Fibroblast of lung (primary cell): ENCODE measurements at regions not wholly inside any gene's neighbourhood (a gene's known extent, or its start where the extent isn't known, plus 50 kb on each side); places are given as distances from the start of the nearest gene placed in this dataset.

Experiments used
- DNase-seq, 2 donors: peaks; one replicate each; pipeline versions ENCODE4 v3.0.0 to v3.0.0-alpha.2; 2010; ENCODE audit warnings: low read depth in 2 of 2
- H2AFZ ChIP-seq: 2 replicates; pipeline ENCODE4 v1.5.1; 2012; ENCODE audit warnings: low read length, control low read depth, inconsistent platforms
- H3K27ac ChIP-seq: 2 replicates; pipeline ENCODE4 v1.5.1; 2011; ENCODE audit warnings: low read length, control low read depth; ENCODE audit not compliant: insufficient read depth
- H3K27me3 ChIP-seq: 2 replicates; pipeline ENCODE4 v1.5.1; 2011; ENCODE audit warnings: mild to moderate bottlenecking, low read length; ENCODE audit not compliant: control insufficient read depth, insufficient read depth
- H3K36me3 ChIP-seq: 2 replicates; pipeline ENCODE4 v1.5.1; 2011; ENCODE audit warnings: low read length; ENCODE audit not compliant: control insufficient read depth, insufficient read depth
- H3K4me1 ChIP-seq: 2 replicates; pipeline ENCODE4 v1.5.1; 2011; ENCODE audit warnings: low read length; ENCODE audit not compliant: control insufficient read depth, insufficient read depth; ENCODE audit errors: extremely low read depth
- H3K4me2 ChIP-seq: 2 replicates; pipeline ENCODE4 v1.5.1; 2011; ENCODE audit warnings: low read length, control low read depth; ENCODE audit not compliant: insufficient read depth; ENCODE audit errors: extremely low read depth
- H3K4me3 ChIP-seq, 4 experiments: fragments of 200-600 bp in 1 of 4; sonication (generic) in 1 of 4; replicated peaks in 1 of 4; 2 replicates each; pipeline ENCODE4 v1.5.1; 2011 to 2016; ENCODE audit warnings: low read length in 4 of 4, low read depth in 3 of 4, mild to moderate bottlenecking in 3 of 4, control low read depth in 2 of 4, inconsistent platforms in 1 of 4, mixed read lengths in 1 of 4; ENCODE audit not compliant: insufficient read depth in 1 of 4; ENCODE audit errors: control extremely low read depth in 1 of 4
- H3K79me2 ChIP-seq: 2 replicates; pipeline ENCODE4 v1.5.1; 2012; ENCODE audit warnings: mild to moderate bottlenecking, low read length, inconsistent platforms; ENCODE audit not compliant: control insufficient read depth, insufficient read depth
- H3K9ac ChIP-seq: 2 replicates; pipeline ENCODE4 v1.5.1; 2011; ENCODE audit warnings: mild to moderate bottlenecking, low read length, control low read depth; ENCODE audit not compliant: insufficient read depth
- H3K9me3 ChIP-seq: 2 replicates; pipeline ENCODE4 v1.5.1; 2012; ENCODE audit warnings: low read depth, low read length; ENCODE audit not compliant: control insufficient read depth, insufficient read depth
- H4K20me1 ChIP-seq: 2 replicates; pipeline ENCODE4 v1.5.1; 2011; ENCODE audit warnings: low read length; ENCODE audit not compliant: control insufficient read depth, insufficient read depth; ENCODE audit errors: extremely low read depth
- EZH2 ChIP-seq: IDR thresholded peaks from 2 replicates; pipeline ENCODE4 v1.5.1; 2012; ENCODE audit warnings: low read length, control low read depth, mild to moderate bottlenecking; ENCODE audit errors: missing control alignments
- TF ChIP-seq, protein P1 (sequence below), 2 donors: IDR thresholded peaks in 1 of 2; conservative IDR thresholded peaks in 1 of 2; 1 replicate in 1 of 2; 2 replicates in 1 of 2; pipeline ENCODE4 v1.5.1; 2011 to 2012; ENCODE audit warnings: low read length in 2 of 2, control low read depth in 1 of 2, inconsistent platforms in 1 of 2, low read depth in 1 of 2, mild to moderate bottlenecking in 1 of 2

GRCh38 chr12:28083840-28084678, 106.2 kb upstream of the CCDC91 start:
- DNase-seq: peak in 1 of 2 donors; percentile 18
- H3K27me3 ChIP-seq: no peaks in the 10 kb centered on the region
- H3K9me3 ChIP-seq: no peaks in the 10 kb centered on the region
- H3K4me2 ChIP-seq: no peak overlapping the region
- no peaks in the 10 kb centered on the region for H3K79me2 ChIP-seq
- no peaks in the 10 kb centered on the region for H3K4me1 ChIP-seq
- H3K36me3 ChIP-seq: no peaks in the 10 kb centered on the region
- no peaks in the 10 kb centered on the region for H4K20me1 ChIP-seq
- H3K27ac ChIP-seq: no peak overlapping the region
- no peak overlapping the region for H3K4me3 ChIP-seq
- H3K9ac ChIP-seq: no peak overlapping the region
- no peak for TF ChIP-seq EZH2
- TF ChIP-seq, protein P1, sequence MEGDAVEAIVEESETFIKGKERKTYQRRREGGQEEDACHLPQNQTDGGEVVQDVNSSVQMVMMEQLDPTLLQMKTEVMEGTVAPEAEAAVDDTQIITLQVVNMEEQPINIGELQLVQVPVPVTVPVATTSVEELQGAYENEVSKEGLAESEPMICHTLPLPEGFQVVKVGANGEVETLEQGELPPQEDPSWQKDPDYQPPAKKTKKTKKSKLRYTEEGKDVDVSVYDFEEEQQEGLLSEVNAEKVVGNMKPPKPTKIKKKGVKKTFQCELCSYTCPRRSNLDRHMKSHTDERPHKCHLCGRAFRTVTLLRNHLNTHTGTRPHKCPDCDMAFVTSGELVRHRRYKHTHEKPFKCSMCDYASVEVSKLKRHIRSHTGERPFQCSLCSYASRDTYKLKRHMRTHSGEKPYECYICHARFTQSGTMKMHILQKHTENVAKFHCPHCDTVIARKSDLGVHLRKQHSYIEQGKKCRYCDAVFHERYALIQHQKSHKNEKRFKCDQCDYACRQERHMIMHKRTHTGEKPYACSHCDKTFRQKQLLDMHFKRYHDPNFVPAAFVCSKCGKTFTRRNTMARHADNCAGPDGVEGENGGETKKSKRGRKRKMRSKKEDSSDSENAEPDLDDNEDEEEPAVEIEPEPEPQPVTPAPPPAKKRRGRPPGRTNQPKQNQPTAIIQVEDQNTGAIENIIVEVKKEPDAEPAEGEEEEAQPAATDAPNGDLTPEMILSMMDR (conservative IDR thresholded peaks at IDR 0.05 in 1 of 2, IDR thresholded peaks at IDR 0.05 in 1 of 2; ENCODE audit: low read depth in 1 of 2, low read length in 2 of 2): no peak
- H2AFZ ChIP-seq: no peak overlapping the region

DNA sequence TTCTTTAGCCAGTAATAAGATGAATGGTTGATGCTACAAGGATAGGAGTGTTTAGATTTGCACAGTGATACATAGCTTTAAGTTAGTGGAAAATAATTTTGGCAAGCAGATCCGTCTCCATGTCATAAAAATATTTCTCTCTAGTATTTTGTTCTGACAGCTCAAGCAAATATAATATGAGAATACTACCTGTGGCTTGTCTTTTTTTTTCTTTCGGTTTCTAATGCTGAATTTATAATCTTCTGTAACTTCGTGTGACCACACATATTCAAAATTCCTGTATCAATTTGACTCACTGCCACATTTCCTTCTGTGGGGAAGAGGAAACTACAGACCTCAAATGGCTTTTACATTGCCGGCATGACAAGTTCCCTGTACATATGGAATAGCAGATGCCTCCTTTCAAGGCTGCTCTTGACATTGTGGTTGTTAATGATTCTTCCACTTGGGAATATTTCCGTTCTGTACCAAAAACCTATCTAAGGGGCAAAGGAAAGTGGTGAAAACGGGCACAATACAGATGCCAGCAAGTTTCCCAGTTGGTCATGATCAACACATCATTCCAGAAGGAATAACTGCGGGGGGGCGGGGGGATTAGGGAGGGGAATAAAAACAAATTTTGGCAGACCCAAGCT, 103.6 kb upstream of the CCDC91 start:
- Histone ChIP-seq H3K79me2 (no peaks in the 10 kb centered on the region), H3K4me3 (no peak overlapping the region), H3K9ac (no peak overlapping the region), H3K4me2 (no peak overlapping the region), H3K36me3 (no peaks in the 10 kb centered on the region), H4K20me1 (no peaks in the 10 kb centered on the region), H3K4me1 (no peaks in the 10 kb centered on the region), H3K27ac (no peak overlapping the region), H2AFZ (no peak overlapping the region), H3K9me3 (no peaks in the 10 kb centered on the region), H3K27me3 (no peaks in the 10 kb centered on the region)
- peak in 1 of 2 donors; percentile 39 for DNase-seq
- TF ChIP-seq EZH2: no peak
- TF ChIP-seq, protein P1 (conservative IDR thresholded peaks at IDR 0.05 in 1 of 2, IDR thresholded peaks at IDR 0.05 in 1 of 2; ENCODE audit: low read depth in 1 of 2, low read length in 2 of 2): no peak

DNA sequence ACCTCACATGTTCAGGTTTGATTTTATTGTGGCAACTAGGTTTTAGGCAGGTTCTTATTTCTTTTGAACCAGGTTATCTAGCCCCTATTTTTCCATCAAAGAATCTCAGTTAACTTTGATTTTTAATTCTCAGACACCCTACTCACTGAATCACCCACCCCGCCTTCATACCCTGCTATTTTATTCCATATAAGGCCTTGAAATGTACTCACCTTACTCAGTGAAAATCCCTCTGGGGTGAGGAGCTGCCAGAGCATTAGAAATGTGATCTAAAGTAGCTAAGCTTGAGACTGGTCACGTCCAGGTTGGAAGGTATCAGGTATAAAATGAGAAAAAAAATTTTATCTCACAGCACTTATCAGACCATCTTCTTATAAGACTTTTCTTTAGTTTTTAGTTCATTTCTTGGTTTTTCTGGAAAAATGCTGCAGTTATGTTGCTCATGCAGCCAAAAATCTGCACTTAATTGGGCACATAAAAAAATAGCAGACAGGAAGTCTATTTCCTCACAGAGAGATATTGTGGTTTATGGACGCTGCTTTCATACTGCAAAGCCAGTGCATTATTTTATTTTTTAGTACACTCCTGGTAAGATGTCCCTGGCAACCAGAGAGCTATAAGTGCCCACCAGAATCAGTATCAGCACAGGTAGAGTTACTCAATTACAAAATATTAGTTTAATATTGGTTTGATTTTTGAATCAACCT, 101.5 kb upstream of the CCDC91 start:
- H3K9me3 ChIP-seq: no peaks in the 10 kb centered on the region
- no peaks in the 10 kb centered on the region for H3K27me3 ChIP-seq
- H3K79me2 ChIP-seq: no peaks in the 10 kb centered on the region
- H3K4me3 ChIP-seq: no peak overlapping the region
- no peak overlapping the region for H2AFZ ChIP-seq
- no peak overlapping the region for H3K27ac ChIP-seq
- no peaks in the 10 kb centered on the region for H3K36me3 ChIP-seq
- H3K4me1 ChIP-seq: no peaks in the 10 kb centered on the region
- no peak overlapping the region for H3K9ac ChIP-seq
- no peaks in the 10 kb centered on the region for H4K20me1 ChIP-seq
- DNase-seq: no peak
- H3K4me2 ChIP-seq: no peak overlapping the region
- TF ChIP-seq EZH2: no peak
- TF ChIP-seq, protein P1 (conservative IDR thresholded peaks at IDR 0.05 in 1 of 2, IDR thresholded peaks at IDR 0.05 in 1 of 2; ENCODE audit: low read depth in 1 of 2, low read length in 2 of 2): no peak
